NCI-H510A treated with DMSO at 0.1 percent for 48 hours (cell line): ENCODE measurements at regions not wholly inside any gene's neighbourhood (a gene's known extent, or its start where the extent isn't known, plus 50 kb on each side); places are given as distances from the start of the nearest gene placed in this dataset.

ENCODE experiments used
- DNase-seq: peaks from one replicate; lab custom pipeline; 2025; lab: John Stamatoyannopoulos, UW

- no peak for DNase-seq
Observed at GRCh38 chr10:130658687-130659290, 522.6 kb downstream of the GLRX3 start.

DNA sequence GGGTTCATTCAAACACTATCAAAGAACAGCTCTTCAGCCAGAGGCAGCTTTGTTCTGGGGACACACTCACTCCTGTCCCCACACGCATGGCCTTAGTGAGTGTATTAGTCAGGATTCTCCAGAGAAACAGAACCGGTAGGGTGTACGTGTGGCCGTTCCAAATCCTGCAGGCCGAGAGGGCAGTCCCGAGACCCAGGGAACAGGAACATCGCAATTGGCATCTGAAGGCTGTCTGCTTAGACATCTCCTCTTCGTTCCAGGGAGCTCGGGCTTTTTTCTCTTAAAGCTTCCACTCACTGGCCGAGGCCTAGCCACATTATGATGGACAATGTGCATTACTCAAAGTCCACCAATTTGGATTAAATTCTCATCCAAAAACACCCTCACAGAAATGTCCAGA, 523.3 kb downstream of the GLRX3 start:
- no peak for DNase-seq

DNA sequence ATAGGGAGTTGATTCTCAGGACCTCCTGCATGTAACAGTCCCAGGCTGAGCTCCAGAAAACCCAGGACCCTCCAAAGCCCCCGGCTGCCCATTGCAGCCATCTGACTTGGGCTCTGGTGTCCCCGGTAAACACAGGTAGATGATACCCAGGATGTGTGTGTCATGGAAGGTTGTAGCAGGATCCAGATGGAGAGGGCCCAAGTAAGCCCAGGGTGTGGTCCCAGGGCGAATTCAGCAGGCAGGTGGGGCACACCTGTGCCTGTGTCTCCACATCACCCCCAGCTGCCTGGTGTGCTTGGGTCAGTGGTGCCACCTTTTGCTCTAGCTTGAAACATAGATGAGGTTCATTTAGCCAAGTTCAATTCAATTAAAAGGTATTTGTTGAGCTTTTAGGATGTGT, 524.1 kb downstream of the GLRX3 start:
- no peak for DNase-seq

- DNase-seq = no peak
Observed at GRCh38 chr10:130661419-130661818, 525.2 kb downstream of the GLRX3 start.

DNA sequence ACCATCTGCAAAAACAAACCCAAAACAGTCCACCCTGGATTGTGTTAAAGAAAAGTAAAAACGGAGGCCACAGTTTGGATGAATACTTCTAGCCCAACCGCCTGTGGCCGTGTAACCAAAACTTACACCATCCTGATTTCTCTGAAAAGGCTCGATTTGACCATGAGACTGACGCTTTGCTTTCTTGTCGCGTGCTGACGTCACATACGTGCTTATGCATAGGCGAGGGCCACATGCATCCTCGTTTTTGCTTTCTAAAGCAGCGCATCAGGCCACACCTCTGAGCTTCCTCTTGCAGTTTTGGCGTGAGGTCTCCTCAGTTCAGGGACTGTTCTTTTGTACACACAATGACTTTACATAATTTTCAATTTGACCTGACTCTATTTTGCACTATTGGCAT, 526.6 kb downstream of the GLRX3 start:
- DNase-seq = no peak

DNA sequence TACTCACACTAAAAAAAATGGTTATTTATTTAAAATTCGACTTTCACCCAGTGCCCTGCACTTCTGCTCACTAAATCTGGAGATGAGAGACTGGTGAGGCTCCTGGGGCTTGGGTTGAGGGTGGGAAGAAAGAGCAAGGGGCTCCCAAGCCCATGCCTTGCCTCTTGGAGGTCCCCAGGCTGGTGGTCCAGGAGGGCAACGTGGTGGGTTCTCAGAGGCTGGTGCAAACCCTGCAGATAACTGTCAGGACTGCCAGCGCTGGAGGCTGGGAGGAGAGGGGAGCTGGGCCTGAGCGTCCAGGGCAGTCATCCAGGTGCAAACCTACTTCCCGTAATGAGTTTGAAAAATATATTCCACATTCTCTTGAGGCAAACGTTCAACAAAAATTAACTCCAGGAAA, 528.3 kb downstream of the GLRX3 start:
- no peak for DNase-seq

GRCh38 chr10:130666215-130666614, 530.0 kb downstream of the GLRX3 start:
- no peak for DNase-seq

- DNase-seq = peak; percentile 0
Observed at GRCh38 chr10:130686689-130687300, 550.6 kb downstream of the GLRX3 start.

DNA sequence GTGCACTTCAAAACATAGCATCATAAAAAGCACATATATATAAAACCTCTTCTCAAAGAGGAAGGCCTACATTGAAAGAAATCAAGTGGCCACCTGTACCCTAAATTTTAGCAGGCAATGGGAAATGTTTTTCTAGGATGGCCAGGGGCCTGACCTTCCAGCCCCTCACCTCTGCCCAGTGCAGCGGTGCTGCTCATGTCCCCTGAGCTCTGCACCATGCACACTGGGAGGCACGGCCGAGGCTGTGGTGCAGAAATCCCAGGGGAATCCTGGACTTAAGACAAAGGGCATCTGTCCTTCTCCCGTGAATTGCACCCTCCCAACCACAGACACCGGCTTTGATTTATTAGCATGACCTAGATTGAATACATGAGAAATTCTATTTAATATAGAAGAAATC, 551.4 kb downstream of the GLRX3 start:
- no peak for DNase-seq

DNA sequence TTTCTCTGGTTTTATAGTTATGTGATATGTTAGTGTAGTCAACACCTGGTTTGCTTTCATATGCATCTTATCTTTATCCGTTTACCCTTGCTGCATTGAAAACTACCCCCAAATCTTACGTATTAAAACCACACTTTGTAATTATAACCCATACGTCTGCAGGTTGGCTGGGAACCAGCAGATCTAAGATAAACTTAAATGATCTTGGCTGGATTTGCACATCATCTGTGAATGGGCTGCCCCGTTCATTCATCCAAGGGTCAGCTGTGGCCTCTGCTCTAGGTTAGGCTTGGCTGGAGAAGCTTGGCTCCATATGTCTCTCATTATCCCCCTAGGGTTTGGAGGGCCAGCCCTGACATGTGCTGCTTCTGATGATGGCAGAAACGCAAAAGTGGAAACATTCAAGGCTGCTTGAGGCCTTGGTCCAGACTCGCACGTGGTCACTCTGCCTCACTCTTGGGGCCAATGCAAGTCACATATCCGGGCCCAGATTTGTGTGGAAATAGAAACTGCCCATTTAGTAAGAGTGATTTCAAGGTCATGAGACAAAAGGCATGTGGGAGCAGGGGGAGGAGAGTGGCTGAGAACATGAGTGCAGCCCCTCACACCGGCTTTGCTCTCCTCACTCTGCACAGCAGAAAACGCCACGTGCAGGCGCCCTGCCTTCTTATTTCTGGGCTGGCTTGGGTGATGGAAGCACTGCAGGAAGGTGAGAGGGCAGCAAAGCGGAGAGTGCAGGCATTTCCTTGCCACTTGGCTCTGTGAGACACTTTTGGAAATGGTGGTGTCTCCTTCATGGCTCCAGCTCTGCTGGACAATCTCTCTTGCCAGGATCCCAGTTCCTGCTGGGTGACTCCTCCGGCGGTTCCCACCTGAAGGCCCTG, 553.8 kb downstream of the GLRX3 start:
- DNase-seq = no peak

DNA sequence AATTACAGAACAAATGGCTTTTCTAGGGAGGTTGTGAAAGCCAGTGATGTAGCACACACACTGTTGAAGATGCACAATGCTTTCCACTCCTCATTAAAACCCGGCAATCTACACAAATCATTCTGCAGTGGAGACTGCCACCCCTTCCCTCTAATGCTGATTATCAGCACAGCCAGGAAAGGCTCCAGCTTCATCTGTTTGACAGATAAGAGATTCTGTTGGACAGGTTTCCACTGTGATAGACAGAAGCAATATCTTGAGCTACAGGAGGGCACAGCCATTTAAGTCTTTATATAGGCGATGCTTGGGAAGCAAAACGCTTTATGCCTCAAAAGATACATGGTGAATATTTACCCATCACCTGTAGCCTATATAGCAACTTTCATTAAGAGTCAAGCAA, 555.6 kb downstream of the GLRX3 start:
- no peak for DNase-seq

DNA sequence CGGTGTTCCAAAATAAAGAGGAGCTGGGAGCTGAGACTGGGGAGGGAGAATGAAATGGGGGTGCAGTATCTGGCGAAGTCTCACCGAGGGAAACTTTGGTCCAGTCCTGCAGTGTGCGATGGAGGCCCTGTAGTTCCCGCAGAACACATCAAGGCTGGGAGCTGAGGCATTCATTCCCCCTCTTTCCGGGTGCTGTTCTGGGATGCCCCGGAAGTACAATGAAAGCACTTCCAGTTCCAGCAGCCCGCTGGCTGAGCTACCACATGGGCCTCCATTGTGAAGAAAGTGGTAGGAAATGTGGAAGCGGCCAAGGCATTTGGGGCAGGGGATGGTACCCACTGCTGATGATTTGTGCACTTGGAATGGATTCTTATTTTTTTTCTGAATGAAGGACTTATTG, 560.7 kb downstream of the GLRX3 start:
- DNase-seq = no peak

DNA sequence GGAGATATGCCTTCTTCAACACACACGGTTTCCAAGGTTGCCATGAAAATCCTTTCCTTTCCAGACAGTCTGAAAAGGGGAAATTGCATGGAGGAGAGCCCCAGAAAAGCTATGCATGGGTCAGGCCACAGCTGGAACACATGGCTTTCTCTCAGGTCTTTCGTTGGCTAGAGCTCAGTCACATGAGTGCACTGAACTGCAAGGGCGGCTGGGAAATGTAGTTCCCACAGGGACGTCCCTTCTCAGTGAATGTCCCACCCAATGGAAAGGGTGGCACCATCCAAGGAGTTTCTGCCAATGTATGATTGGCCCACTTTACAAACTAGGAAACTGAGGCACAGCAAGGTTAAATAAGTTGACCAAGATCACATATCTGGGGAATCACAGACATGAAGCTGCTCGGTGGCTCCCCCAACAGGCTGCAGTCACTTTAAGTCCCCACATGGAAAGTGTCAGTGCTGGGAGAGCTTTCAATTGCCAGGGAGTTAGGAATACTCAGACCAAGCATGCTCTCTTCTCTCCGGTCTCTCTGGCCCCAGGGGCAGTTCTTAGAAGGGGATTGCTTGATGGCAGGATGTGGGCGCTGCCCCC, 571.3 kb downstream of the GLRX3 start:
- no peak for DNase-seq

- DNase-seq = no peak
Observed at GRCh38 chr10:130708465-130709070, 572.4 kb downstream of the GLRX3 start.

GRCh38 chr10:130709415-130709814, 573.2 kb downstream of the GLRX3 start:
- DNase-seq = no peak

GRCh38 chr10:130711072-130711471, 574.9 kb downstream of the GLRX3 start:
- no peak for DNase-seq

GRCh38 chr10:130713135-130713534, 576.9 kb downstream of the GLRX3 start:
- DNase-seq = no peak

DNA sequence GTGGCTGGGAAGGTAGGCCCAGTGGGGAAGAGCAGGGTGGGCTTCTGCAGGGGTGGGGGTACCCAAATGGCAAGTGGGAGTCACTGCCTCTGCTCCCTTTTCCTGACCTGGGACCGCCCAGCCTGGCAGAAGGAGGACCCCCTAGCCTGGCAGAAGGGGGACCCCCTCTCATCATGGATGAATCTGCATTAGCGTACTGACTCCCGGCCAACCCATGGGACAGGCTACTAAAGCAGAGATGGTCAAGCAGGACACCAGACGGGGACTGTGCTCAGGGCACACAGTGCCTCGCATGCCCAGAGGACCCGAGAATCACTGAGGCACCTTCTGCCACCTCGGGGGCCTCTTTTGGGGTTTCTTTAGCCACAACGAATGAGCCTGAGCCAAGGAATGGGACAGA, 577.5 kb downstream of the GLRX3 start:
- no peak for DNase-seq

DNA sequence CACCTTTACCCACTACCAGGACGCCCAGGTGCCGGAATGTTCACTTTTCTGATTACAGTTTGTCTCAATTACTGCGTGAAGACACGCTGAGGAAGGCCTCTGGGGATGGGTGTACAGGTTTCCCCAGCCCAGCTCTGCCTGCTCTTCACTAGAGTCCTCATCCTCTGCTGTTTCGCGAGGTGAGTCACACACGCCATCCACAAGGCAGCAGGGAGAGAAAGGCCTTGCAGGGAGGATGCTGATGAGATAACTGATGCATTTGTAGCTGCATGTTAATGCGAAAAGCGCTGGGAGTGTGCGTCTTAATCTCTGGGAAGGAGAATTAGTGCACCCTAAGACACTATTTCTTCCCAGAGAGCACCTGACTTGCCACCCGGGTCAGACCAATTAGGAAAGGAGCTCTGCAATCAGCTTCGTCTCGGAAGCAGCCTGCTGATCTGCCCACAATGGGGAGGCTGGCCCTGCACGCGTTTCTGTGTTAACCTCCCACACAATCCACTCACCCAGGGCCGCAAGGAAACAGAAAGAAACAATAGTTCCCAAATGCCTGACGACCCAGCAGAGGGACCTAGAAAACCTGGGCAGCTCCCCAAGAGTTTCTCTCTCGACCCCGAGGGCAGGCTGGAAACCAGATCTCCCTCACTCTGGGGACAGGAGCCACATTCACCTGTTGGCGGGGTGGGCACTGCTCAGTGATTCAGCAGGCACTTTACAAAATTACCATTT, 578.7 kb downstream of the GLRX3 start:
- DNase-seq = no peak

GRCh38 chr10:130715686-130716670, 579.8 kb downstream of the GLRX3 start:
- no peak for DNase-seq

DNA sequence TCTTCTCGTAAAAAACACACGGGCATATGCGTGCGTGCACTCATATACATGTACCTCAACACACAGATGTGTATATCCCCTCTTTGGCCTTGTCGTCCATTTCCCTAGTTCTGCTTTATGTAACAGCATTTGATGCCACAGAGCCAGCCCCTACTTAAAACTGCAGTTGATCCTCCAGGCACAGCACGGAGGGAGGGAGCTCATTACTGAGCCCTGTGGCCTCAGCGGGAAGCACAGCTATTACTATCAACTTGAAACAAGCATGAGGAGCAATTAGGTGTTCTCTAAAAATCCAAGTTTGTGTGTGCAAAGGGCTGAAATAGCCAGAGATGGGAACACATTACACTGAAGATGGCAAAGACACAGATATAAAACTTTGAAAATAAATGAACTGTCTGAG, 580.9 kb downstream of the GLRX3 start:
- no peak for DNase-seq
